Fibroblast of skin of left biceps (primary cell): ENCODE measurements at regions not wholly inside any gene's neighbourhood (a gene's known extent, or its start where the extent isn't known, plus 50 kb on each side); places are given as distances from the start of the nearest gene placed in this dataset.
"Not testable (repeated sequence)": the region's sequence is repeated elsewhere in the genome, so short reads cannot be mapped to it uniquely, and the experiment has no call there.

Source experiments
- DNase-seq, 2 experiments: peaks; one replicate each; pipeline ENCODE4 v3.0.0-alpha.2; 2013; ENCODE audit warnings: low read depth in 2 of 2

DNA sequence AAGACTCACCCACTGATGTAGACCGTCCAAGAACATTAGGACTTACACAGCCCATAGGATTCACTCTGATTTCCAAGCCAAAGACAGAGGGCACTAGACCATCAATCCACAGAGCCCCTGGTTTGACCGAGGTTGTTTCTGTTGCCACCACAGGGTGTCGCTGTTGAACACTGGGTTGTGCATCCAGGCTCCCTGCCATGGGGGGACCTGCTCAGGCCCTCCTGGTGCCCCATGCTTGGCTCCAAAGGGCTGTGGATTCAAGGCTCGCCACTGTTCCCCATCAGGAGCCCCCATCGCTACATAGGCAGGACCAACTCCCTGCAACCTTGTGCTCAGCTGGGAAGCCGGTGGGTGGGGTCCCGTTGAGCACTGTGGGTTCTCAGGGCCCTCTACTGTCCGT is 128.0 kb upstream of the ANO1 start:
- no peak for DNase-seq

DNA sequence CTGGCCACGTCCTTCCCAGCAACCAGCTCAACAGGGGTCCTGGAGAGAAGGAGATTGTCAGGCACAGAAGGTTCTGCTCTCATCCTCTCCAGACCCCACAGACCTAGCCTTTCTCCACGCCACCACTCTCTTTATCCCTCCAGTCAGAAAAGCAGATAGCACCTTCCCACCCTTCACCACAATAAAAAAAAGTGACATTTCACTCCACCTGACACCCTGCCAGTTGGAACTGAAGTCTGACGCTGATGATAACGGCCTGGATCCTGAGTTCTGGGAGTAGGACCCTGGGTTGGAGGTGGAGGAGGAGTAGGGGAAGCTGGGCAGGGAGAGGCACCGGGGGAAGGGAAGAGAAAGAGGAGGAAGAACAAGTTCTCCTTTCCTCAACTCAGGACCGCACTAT is 127.5 kb upstream of the ANO1 start:
- DNase-seq, result no peak

DNA sequence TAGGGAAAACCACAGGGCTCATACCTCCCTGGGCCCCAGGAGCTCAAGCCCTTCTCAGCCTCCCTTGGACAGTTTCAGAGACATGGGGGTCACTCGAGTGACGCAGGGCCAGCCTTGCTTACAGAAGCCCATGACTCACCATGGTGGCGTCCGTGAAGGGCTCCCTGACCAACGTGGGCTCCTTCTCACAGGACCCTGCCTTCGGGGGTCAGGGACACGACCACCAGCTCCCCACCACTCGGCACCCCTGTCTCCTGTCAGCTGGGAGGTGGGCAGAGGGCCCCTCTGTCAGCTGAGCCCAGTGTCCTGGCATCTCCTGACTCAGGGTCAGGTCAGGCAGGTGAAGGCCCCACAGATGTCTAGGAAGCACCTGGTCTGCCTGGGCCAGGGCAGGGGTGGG is 126.3 kb upstream of the ANO1 start:
- no peak for DNase-seq

DNA sequence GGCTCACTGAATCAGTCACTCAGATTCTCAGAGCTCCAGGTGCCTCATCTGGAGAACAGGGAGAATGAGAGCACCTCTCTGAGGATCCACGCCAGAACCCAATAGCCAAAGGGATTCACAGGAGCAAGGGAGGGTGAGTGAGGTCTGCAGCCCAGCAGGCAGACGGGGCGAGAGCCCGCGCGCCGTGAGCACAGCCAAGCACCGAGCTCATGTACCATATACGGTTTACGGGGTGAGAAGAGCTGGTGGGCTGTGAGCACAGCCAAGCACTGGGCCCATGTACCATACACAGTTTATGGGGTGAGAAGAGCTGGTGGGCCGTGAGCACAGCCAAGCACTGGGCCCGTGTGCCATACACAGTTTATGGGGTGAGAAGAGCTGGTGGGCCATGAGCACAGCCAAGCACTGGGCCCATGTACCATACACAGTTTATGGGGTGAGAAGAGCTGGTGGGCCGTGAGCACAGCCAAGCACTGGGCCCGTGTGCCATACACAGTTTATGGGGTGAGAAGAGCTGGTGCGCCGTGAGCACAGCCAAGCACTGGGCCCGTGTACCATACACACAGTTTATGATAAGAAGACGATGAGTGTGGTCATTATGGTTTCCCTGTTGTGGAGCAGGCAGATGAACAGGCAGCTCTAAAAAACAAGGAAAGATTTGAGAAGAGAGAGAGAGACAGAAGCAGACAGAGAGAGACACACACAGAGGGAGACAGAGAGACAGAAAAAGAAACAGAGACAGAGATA is 125.7 kb upstream of the ANO1 start:
- not testable (repeated sequence) for DNase-seq

DNA sequence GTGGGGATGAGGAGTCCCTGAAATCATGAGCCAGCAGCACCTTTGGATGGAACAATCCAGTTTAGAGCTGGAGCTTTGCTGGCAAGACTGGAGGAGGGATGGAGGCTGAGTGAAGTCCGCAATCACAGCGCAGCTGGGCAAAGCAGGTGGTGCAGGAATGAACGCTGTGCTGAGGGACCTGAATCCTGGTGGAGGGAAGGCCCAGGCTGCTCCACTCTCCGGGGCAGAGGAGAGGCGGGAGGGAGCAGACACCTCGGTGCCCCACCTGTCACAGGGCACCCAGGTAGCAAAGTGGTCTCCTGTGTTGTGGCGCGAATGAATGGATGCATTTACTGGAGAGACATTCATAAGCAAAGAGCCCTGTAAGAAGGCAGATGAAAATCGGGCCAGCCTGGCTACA is 124.8 kb upstream of the ANO1 start:
- no peak for DNase-seq

DNA sequence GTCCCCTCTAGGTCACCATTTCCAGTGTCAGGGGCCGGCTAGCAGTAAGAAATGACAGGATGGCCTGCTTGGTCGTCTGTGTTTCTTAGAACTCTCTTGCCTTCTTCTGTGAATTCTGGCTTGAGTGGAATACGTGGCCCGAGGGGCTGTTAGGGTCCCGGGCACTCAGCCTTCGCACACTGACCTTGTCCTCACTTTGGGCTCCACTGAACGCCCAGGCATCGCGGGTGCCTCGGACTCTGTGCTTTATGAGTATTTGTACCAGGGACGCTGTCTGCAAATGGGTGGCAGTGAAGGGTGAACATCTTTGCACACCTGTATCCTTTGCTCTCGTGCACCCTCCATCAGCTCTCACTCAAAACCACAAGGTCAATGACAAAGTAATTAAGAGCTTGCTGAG is 123.4 kb upstream of the ANO1 start:
- DNase-seq, result no peak

DNA sequence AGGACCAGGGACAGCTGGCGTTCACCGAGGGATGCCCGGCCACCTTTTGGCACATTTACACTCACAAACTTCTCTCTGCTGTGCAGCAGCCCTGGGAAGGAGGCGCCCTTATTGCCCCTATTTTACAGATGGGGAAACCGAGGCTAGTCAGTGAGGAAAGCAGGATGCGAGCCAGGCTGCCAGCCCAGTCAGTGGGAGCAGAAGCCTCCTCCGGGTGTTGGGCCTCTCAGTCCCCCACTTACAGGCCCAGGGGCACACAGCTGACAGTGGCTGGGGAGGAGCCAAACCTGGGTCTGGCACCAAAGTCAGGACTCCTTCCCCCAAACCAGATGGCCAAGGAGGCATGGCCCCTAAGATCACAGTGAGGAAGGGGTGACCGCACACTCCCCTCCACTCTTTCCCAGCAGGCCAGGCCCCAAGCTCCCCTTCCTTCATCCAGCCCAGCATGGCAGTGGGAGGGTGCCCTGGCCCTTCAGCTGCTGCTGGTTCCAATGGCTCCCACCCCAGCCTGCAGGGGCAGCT is 121.4 kb upstream of the ANO1 start:
- DNase-seq, result no peak

DNA sequence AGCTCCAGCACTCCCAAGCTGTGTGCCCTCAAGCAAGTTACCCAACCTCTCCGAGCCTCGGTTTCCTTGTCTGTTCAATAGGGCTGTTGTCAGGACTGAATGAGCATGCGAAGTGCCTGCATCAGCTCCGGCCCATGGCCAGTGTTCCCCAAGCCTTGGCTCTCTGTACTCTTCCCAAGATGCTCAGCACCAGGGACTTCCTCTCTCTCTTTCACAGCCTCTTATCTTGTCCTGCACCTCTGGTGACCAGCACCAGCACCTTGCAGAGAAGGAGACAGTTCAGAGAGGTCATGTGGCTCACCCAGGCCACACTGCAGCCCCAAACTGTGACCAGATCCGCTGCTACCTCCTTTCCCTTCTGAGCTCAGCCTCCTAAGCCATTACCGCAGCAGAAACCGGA is 120.3 kb upstream of the ANO1 start:
- no peak for DNase-seq

DNA sequence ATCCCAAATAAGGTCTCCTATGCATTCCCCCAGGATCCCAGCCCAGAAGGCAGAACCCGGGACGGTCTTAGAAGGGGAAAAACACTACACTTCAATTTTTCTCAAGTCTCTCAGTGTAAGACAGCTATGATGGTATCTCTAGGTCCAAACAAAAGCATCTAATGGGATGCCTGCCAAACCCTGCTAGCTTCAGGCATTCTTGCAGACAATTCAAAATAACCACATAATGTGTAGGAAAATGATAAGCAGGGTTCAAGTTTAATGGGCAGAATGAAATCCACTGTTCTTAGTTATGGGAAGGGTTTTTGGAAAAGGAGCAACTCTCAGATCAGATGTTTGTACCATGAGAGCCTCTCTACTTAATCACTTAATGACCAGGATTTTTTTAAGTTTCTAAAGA is 119.8 kb upstream of the ANO1 start:
- DNase-seq, result no peak

DNA sequence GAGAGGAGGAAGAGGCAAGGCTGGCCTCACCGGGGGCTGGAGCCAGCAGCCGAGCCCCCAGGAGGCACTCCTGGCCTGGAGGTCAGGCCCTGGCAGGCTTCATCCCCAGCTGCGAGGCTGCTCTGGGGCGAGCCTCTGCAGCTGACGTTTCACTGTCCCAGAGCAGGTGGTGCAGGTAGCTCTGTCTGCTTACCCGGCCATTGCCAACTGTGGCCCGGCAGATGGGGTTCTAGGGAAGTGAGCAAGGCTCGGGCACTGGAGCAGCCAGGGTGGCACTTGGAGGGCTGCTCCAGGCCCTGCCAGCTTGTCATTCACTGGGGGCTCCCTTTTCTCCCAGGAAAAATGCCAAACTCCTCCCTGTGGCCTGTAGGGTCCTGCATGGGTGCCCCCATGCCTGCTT is 118.7 kb upstream of the ANO1 start:
- DNase-seq, result no peak

DNA sequence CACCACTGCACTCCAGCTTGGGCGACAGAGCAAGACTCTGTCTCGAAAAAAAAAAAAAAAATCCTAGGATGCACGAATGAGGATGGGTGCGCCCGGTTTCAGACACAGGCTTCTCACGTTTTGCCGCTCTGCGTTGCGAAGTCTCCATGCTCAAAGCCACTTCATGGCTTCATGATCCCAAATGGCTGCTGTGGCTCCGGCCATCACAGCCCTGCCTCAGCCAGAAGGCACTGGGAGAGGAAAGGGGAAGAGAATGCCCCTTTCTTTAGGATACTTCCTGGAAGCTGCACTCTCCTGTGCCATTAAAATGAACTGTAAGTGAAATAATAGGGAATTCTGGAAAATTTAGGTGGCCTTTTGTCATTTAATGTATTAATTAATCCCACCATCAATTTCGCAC is 116.4 kb upstream of the ANO1 start:
- no peak for DNase-seq

DNA sequence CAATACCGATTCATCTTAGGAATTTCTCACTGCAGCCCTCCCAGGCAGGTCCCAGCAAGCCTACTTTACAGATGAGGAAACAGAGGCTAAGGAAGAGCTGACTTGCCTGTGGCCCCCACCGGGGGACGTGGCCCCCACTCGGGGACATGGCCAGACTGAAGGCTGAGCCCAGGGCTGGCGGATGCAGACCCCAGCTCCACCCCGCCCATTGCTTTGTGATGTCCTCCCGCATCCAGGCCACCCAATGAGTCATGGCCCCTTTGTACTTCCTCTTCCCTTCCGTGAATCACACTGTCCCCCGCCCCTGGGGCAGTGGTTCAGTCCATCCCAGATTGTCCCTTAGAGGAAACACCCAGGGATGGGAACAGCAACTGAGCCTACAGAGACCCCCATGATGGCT is 116.0 kb upstream of the ANO1 start:
- DNase-seq, result no peak

DNA sequence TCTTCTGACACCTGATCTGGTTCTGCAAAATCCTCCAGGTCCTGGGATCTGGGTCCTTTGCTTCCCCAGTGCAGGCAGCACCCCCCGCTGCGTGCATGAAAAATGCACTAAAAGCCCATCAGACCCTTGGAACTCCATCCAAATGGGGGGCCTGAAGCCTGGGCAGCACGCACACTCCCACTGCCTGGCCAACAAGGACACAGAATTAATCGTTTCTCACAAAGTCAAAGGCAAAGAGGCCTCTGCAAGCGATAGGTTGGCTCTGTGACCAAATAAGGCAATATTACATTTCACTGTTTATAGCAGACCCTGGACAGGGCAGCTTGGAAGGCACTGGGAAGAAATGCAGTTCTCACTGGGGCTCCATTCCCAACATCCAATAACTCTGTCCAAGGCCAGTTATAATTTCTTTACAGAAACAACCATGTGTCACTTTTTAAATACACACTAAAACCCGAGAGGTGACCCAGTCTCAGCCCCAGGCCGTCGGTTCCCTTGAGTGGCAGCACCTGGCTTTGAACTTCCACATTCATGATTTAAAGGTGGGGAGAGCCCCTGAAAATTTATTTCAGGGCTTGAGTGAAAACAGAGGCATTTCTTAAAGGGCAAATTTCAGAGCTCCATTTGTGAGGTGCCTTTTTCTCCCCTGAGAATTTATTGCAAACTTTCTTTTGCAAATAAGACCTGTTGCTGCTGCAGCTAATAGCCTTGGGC is 114.4 kb upstream of the ANO1 start:
- no peak for DNase-seq

DNA sequence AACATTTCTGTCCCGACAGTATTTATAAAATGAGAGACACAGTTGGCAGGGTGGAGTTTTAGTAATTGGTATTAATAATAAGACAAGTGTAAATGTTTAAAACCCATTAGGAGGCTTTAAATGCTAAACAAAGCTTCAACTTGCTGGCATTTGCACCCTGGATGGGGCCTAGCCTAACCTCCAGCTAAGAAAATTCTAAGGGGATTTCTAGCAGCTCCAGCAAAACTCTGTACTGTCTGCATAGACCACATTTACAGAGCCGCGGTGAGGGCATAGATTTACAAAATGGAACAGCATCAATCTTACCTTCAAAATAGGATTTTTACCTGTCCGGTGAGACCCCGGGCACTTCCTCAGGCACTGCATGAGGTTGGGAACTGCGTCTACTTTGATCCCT is 113.9 kb upstream of the ANO1 start:
- DNase-seq, result no peak

DNA sequence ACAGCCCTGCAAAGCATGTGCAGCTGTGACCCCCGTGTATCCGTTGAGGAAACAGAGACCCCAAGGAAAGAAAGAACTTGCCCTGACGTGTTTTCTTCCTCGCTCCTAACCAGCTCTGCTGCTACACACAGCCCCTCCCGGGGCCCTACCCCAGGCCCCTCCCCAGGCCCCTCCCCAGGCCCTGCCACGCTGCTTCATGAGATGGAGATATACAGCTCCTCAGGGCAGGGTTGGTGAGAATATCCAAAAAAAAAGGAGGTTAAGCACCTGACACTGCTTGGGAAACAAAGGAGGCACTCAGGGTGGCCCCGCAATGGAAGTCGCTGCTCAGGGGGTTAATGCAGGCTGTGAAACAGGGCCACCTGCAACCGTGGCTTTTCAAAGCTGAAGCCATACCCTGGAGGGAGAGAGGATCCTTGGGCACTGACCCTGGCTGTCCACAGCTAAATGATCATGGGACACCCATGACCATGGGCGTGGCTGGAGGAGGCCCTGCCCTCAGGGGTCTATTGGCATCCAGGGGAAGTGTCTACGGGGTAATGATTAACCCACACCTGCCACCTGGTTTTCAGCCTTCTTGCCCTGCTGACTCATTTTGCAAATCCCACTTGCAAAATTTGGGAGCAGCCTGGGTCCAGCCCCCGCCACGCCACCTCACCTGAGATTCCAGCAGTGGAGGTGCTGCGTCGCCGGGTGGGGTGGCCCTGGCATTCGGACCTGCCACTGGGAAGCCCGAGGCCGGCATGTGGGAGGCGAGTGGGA is 112.1 kb upstream of the ANO1 start:
- no peak for DNase-seq

DNA sequence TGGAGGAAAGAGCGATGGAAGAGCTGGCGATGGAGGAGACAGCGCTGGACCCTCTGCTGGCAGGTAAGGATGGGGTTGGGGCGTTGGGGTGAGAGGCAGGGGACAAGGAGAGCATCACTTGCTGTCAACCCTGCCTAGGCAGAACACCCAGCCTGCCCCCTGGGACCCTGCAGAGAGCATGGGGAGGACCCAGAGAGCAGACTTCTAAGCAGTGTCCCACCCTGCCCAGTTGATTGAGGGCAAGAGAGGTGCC is 111.6 kb upstream of the ANO1 start:
- DNase-seq, result no peak

DNA sequence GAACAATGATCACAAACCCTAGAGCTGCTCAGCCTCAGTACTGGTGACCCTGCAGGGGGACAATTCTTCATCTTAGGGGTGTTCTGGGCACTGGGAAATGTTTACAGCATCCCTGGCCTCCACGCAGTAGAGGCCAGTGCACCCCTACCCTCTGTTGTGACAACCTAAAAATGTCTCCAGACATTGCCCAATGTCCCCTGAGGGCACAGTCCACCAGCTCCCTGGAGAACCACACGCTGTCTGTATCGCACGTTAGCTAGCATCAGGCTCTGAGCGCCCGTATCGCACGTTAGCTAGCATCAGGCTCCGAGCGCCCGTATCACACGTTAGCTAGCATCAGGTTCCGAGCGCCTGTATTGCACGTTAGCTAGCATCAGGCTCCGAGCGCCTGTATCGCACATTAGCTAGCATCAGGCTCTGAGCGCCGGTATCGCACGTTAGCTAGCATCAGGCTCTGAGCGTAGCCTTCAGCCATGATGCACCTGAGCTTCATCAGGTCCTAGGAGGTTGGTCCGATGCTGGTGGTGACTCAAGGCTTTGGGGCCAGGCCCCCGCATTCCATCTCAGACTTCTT is 111.1 kb upstream of the ANO1 start:
- DNase-seq, result no peak

DNA sequence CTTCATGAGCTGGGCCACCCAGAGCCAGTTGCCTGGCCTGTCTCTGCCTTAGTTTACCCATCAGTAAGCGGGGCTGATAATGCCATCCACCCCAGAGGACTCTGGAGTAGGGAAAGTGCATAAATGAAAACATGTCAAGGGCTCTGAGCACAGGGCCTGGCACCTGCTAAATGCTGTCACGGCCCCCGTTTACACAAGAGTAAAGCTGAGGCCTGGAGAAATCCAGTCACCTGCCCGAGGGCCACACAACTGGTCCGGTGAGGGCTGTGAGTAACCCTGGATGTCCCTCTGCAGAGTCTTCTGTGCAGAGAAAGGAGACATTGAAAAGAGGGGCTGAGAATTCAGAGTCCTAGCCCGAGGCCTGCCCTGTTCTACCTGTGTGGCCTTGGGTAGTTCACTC is 110.6 kb upstream of the ANO1 start:
- DNase-seq, result no peak

DNA sequence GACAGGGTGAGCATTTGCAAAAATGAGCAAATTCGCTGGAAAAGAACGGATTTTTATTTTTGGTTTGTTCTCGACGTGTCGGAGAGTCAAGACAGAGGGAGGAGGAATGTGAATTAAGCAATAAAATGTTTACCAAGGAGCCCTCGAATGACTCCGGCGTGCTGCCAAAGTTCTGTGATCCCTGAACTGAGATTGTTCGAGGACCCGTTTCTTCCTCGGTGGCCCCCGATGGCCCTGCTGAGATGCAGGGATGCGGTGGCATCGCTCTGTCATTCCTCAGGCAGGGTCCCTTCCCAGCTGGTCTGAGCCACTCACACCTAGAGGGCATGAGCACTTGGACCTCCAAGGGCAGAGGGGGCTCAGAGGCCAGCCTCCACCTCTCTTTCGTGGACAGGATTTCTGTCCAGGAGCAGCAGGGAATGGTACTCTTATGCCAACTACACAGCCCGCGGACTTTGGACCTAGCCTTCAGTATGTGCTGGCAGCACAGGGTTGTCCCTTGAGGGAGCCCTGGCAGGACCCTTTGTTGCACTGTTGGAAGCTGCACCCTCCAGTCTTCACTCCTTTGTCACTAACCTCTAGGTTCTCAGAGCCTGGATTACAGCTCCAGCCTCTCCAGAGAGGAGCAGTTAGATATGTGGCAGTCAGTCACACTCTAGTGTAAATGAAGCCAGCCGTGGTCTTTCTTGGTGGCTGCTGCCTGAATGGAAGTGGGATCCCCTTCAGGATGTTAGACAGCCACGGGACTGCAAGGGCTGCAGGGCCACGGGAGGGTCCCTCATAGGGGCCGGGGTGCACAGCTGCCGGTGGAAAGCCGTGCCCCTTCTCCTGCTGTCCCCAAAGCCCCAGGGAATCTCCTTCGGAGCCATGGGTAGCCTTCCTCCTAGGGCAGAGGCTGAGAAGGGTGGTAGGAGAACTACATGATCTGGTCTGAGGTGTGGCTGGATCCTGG is 109.4 kb upstream of the ANO1 start:
- no peak for DNase-seq

DNA sequence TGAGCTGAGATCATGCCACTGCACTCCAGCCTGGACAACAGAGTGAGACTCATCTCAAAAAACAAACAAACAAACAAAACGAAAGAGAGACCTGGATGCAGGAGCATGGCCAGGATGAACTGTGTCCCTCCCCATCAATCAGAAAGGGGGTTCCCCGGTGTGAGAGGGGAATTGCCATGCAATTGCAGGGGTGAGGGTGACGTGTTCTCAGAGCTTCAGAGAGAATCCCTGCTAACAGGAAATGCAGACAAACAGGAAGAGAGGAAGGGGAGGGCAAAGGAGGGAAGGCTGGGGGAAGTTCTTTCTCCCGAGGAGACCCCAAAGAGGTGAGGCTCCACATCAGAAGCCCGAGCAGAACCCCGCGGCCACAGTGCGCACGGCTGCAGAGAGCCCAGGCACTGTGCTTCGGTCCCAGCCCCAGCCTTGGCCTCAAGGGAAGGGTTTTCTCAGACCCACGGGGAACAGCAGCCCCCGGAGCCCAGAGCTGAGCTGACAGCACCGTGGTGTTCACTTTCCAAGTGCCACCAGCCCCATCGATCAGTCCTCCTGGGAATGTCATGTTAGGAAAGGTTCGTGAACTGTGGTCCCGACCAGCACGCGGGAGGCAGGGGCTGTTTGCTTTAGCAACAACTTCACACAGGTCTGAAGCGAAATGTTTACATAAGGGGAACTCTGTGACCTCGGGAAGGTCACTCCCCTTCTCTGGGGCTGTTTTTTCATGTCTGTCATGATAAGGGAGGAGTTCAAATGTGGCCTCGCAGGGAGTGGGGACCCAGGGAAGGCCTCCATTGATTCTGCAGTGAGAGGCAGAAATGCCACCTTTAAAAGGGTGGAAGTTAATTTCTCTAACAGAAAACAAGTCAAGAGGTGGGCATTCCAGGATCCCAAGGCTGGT is 108.0 kb upstream of the ANO1 start:
- DNase-seq, result no peak
